K562 (cell line): ENCODE measurements at regions not wholly inside any gene's neighbourhood (a gene's known extent, or its start where the extent isn't known, plus 50 kb on each side); places are given as distances from the start of the nearest gene placed in this dataset.

Experiments used
- ETS1 ChIP-seq: conservative IDR thresholded peaks from 2 replicates; pipeline ENCODE4 v1.6.1; 2011; ENCODE audit warnings: low read depth, mild to moderate bottlenecking, low read length; ENCODE audit not compliant: control insufficient read depth
- JUN ChIP-seq, 2 experiments: sonication (generic) in 1 of 2; formaldehyde crosslinking in 1 of 2; IDR thresholded peaks; 2 replicates each; pipeline versions ENCODE4 v1.6.1 to v1.8.0; 2012 to 2022; ENCODE audit warnings: borderline replicate concordance in 2 of 2, mild to moderate bottlenecking in 2 of 2, improper control_type of control experiment in 1 of 2, low read depth in 1 of 2, low read length in 1 of 2, missing genetic modification reagents in 1 of 2
- RERE ChIP-seq: sonication (generic); formaldehyde crosslinking; IDR thresholded peaks from 2 replicates; pipeline ENCODE4 v1.8.0; 2023; ENCODE audit warnings: missing genetic modification reagents, mild to moderate bottlenecking, borderline replicate concordance

- no peak for TF ChIP-seq RERE (CRISPR knock-in tag)
- TF ChIP-seq ETS1 = no peak
- TF ChIP-seq JUN (IDR thresholded peaks at IDR 0.05; ENCODE audit: borderline replicate concordance, low read depth, low read length) = no peak
- no peak for TF ChIP-seq JUN (CRISPR knock-in tag; IDR thresholded peaks at IDR 0.05; ENCODE audit: borderline replicate concordance)
These were observed 206.0 kb downstream of the DMRT2 start (continued) for GRCh38 chr9:1256178-1256577.
